ENCODE measurements at regions not wholly inside any gene's neighbourhood (a gene's known extent, or its start where the extent isn't known, plus 50 kb on each side); places are given as distances from the start of the nearest gene placed in this dataset.

GRCh38 chr4:19063662-19064061 lies 1042.1 kb upstream of the LCORL start:
- TF ChIP-seq, protein P1, sequence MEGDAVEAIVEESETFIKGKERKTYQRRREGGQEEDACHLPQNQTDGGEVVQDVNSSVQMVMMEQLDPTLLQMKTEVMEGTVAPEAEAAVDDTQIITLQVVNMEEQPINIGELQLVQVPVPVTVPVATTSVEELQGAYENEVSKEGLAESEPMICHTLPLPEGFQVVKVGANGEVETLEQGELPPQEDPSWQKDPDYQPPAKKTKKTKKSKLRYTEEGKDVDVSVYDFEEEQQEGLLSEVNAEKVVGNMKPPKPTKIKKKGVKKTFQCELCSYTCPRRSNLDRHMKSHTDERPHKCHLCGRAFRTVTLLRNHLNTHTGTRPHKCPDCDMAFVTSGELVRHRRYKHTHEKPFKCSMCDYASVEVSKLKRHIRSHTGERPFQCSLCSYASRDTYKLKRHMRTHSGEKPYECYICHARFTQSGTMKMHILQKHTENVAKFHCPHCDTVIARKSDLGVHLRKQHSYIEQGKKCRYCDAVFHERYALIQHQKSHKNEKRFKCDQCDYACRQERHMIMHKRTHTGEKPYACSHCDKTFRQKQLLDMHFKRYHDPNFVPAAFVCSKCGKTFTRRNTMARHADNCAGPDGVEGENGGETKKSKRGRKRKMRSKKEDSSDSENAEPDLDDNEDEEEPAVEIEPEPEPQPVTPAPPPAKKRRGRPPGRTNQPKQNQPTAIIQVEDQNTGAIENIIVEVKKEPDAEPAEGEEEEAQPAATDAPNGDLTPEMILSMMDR (conservative IDR thresholded peaks at IDR 0.05), result no peak
- no peak for TF ChIP-seq EZH2 (IDR thresholded peaks at IDR 0.05; ENCODE audit: low read depth)

All from PC-9 (cell line).